ENCODE measurements at regions not wholly inside any gene's neighbourhood (a gene's known extent, or its start where the extent isn't known, plus 50 kb on each side); places are given as distances from the start of the nearest gene placed in this dataset.

- TF ChIP-seq POLR2A (IDR thresholded peaks at IDR 0.05; ENCODE audit: low read depth, low read length) (no peak), CTCF (conservative IDR thresholded peaks at IDR 0.05; ENCODE audit: low read depth, low read length) (no peak), FOS (IDR thresholded peaks at IDR 0.05; ENCODE audit: low read depth, low read length) (no peak), USF2 (IDR thresholded peaks at IDR 0.05; ENCODE audit: low read depth, low read length) (no peak), RAD21 (IDR thresholded peaks at IDR 0.05; ENCODE audit: low read length) (no peak)
Measured at GRCh38 chr14:45649051-45649450, 396.0 kb upstream of the MIS18BP1 start.
